OCI-LY3 (cell line): ENCODE measurements at regions not wholly inside any gene's neighbourhood (a gene's known extent, or its start where the extent isn't known, plus 50 kb on each side); places are given as distances from the start of the nearest gene placed in this dataset.

Experiments
- H2AFZ ChIP-seq: fragments of 200-600, 300-600 bp; shearing (Covaris generic); 2 replicates; pipeline ENCODE4 v1.6.0; 2014; ENCODE audit warnings: antibody characterized with exemption, low read depth, low read length
- H3K27ac ChIP-seq: fragments of 200-600, 300-600 bp; sonication (generic); 2 replicates; pipeline ENCODE4 v1.5.1; 2014; ENCODE audit warnings: mild to moderate bottlenecking, low read length, moderate library complexity, mixed read lengths
- H3K27me3 ChIP-seq: fragments of 200-600, 300-600 bp; sonication (generic); 2 replicates; pipeline ENCODE4 v1.6.1; 2014; ENCODE audit warnings: low read depth, low read length, mixed read lengths
- H3K36me3 ChIP-seq: fragments of 200-600, 300-600 bp; sonication (generic); replicated peaks from 2 replicates; pipeline ENCODE3; 2014; ENCODE audit warnings: low read depth, low read length, mixed read lengths
- H3K4me1 ChIP-seq: fragments of 300-600, 200-600 bp; sonication (generic); 2 replicates; pipeline ENCODE4 v1.6.1; 2014; ENCODE audit warnings: low read length, mixed read lengths
- H3K4me2 ChIP-seq: fragments of 200-600, 300-600 bp; sonication (generic); 2 replicates; pipeline ENCODE4 v1.6.1; 2014; ENCODE audit warnings: low read length, mixed read lengths
- H3K4me3 ChIP-seq: fragments of 300-600, 200-600 bp; sonication (generic); 2 replicates; pipeline ENCODE4 v1.5.1; 2014; ENCODE audit warnings: antibody characterized with exemption, mild to moderate bottlenecking, low read length, moderate library complexity
- H3K79me2 ChIP-seq: fragments of 300-600, 200-600 bp; shearing (Covaris generic); 2 replicates; pipeline ENCODE4 v1.6.1; 2014; ENCODE audit warnings: mild to moderate bottlenecking, low read length, mixed read lengths
- H3K9ac ChIP-seq: fragments of 300-600, 200-600 bp; shearing (Covaris generic); 2 replicates; pipeline ENCODE4 v1.6.0; 2014; ENCODE audit warnings: mild to moderate bottlenecking, low read length, moderate library complexity
- H3K9me3 ChIP-seq: fragments of 200-600, 300-600 bp; shearing (Covaris generic); 2 replicates; pipeline ENCODE4 v1.6.1; 2014; ENCODE audit warnings: low read length, mixed read lengths; ENCODE audit not compliant: insufficient read depth
- H4K20me1 ChIP-seq: fragments of 200-600, 300-600 bp; sonication (generic); 2 replicates; pipeline ENCODE4 v1.6.1; 2016; ENCODE audit warnings: low read length, mixed read lengths; ENCODE audit not compliant: insufficient read depth
- EZH2phosphoT487 ChIP-seq: fragments of 200-600 bp; shearing (Covaris generic); IDR thresholded peaks from 2 replicates; pipeline ENCODE4 v1.6.1; 2018; ENCODE audit warnings: antibody characterized with exemption, mixed run types, low read depth
- TF ChIP-seq, protein P1 (sequence below): fragments of 200-600, 300-600 bp; sonication (generic); IDR thresholded peaks from 2 replicates; pipeline ENCODE4 v1.5.1; 2014; ENCODE audit warnings: antibody characterized with exemption, low read length, low read depth

DNA sequence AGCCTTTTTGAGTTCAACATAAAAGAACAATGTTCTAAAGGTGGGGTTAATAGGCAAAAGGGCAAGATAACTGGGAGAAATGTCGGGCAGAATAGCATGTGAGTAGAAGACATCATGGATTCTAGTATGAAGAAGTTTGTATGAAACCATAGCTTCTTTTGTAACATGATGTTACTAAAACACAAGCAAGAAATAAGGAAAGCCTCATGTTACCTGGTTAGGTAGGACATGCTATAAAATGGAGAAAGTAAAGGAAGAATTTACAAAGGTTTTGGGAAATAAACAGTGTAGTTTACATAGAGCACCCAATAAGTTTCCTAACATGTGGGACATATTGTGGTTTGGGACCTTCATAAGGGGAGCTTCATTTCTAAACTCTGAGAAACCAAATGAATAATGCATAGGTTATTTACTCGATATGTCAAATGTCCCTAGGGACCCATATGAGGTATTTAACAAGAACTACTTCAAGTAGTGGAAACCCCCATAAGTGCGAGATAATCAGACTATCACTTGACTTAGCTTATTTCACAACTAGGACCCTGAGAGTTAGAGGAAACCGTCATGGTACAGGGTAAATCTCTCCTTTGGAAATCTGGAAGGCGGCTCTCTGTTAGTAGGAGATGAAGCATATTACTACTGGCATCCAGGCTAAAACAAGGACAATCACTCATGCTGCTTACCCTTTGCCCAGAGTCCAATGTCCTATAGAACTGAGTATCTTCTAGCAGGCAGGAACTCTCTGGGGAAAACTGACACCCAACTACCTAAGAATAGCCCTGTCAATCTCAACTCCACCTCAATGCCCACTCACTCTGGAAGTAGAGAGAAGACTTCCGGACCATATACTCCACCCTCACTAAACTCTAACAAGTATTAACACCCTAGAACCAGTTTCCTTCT is 57.5 kb downstream of the ILRUN start:
- H4K20me1 ChIP-seq, result 0 out of 2 replicates have a peak, but pooled peaks cover 5% of the 10 kb centered on the region
- peaks cover 44% of the 10 kb centered on the region for H3K79me2 ChIP-seq
- H3K4me2 ChIP-seq, result peak overlapping the region; percentile 61
- H2AFZ ChIP-seq, result no peak overlapping the region
- H3K9ac ChIP-seq, result peak overlapping the region; percentile 47
- peaks cover 35% of the 10 kb centered on the region for H3K4me1 ChIP-seq
- no peak for TF ChIP-seq EZH2phosphoT487
- TF ChIP-seq, protein P1, sequence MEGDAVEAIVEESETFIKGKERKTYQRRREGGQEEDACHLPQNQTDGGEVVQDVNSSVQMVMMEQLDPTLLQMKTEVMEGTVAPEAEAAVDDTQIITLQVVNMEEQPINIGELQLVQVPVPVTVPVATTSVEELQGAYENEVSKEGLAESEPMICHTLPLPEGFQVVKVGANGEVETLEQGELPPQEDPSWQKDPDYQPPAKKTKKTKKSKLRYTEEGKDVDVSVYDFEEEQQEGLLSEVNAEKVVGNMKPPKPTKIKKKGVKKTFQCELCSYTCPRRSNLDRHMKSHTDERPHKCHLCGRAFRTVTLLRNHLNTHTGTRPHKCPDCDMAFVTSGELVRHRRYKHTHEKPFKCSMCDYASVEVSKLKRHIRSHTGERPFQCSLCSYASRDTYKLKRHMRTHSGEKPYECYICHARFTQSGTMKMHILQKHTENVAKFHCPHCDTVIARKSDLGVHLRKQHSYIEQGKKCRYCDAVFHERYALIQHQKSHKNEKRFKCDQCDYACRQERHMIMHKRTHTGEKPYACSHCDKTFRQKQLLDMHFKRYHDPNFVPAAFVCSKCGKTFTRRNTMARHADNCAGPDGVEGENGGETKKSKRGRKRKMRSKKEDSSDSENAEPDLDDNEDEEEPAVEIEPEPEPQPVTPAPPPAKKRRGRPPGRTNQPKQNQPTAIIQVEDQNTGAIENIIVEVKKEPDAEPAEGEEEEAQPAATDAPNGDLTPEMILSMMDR, result no peak
- H3K36me3 ChIP-seq, result peaks cover 2% of the 10 kb centered on the region
- H3K9me3 ChIP-seq, result no peaks in the 10 kb centered on the region
- H3K4me3 ChIP-seq, result peak overlapping the region; percentile 47
- H3K27me3 ChIP-seq, result no peaks in the 10 kb centered on the region
- H3K27ac ChIP-seq, result peak overlapping the region; percentile 83

DNA sequence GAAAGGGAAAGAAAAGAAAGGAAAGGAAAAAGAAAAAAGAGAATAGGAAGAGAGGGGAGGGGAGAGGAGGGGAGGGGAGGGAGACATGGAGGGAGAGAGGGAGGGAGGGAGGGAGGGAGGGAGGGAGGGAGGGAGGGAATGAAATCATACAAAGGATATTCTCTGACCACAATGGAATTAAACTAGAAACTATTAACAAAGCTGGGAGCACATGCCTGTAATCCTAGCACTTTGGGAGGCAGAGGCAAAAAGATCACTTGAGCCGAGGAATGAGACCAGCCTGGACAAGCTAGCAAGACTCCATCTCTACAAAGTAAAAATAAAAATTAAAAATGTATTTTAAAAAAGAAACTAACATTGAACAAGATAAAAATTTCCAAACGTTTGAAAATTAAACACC is 62.8 kb downstream of the ILRUN start:
- Histone ChIP-seq H3K27ac (no peak overlapping the region), H3K9ac (no peak overlapping the region), H3K4me3 (no peak overlapping the region), H3K4me2 (no peak overlapping the region), H3K4me1 (peaks cover 20% of the 10 kb centered on the region), H3K27me3 (no peaks in the 10 kb centered on the region), H3K9me3 (no peaks in the 10 kb centered on the region), H3K36me3 (no peaks in the 10 kb centered on the region), H4K20me1 (0 out of 2 replicates have a peak, but pooled peaks cover 5% of the 10 kb centered on the region), H3K79me2 (peaks cover 18% of the 10 kb centered on the region), H2AFZ (no peak overlapping the region)
- no peak for TF ChIP-seq EZH2phosphoT487
- TF ChIP-seq, protein P1, result no peak

DNA sequence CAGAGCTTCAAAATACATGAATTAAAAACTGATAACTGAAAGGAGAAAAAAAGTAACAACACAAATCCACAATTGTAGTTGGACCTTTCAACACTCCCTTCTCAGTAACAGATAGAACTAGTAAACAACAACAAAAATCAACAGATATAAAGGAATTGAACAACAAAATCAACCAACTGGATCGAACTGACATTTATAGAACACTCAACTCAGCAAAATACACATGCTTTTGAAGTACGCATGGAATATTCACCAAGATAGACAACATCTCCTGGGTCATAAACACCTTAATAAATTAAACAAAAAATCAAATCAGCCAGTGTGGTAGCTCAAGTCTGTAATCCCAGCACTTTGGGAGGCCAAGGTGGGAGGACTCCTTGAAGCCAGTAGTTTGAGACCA is 63.3 kb downstream of the ILRUN start:
- Histone ChIP-seq H3K36me3 (no peaks in the 10 kb centered on the region), H3K4me2 (no peak overlapping the region), H3K4me1 (peaks cover 14% of the 10 kb centered on the region), H3K4me3 (no peak overlapping the region), H3K27ac (no peak overlapping the region), H3K9ac (no peak overlapping the region), H4K20me1 (0 out of 2 replicates have a peak, but pooled peaks cover 5% of the 10 kb centered on the region), H3K79me2 (peaks cover 12% of the 10 kb centered on the region), H2AFZ (no peak overlapping the region), H3K27me3 (no peaks in the 10 kb centered on the region), H3K9me3 (no peaks in the 10 kb centered on the region)
- no peak for TF ChIP-seq EZH2phosphoT487

DNA sequence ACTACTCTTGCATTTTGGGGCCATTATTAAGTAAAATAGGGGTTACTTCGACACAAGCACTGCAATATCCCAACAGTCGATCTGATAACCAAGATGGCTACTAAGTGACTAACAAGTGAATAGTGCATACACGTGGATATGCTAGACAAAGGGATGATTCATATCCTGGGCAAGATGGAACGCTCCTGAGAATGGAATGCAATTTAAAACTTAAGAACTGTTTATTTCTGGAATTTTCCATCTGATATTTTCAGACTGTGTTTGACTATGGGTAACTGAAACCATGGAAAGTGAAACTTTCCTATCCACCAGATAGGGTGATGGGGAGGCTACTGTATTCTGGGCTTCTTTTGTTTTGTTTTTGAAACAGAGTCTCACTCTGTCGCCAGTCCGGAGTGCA is 66.5 kb downstream of the ILRUN start:
- Histone ChIP-seq H3K9me3 (no peaks in the 10 kb centered on the region), H3K79me2 (peaks cover 4% of the 10 kb centered on the region; the same call in 1 of the 2 replicates), H3K27ac (no peak overlapping the region), H3K27me3 (no peaks in the 10 kb centered on the region), H3K4me2 (no peak overlapping the region), H3K4me3 (no peak overlapping the region), H3K4me1 (no peaks in the 10 kb centered on the region), H3K9ac (no peak overlapping the region), H2AFZ (no peak overlapping the region), H3K36me3 (no peaks in the 10 kb centered on the region), H4K20me1 (no peaks in the 10 kb centered on the region)
- TF ChIP-seq, protein P1, result no peak
- no peak for TF ChIP-seq EZH2phosphoT487
